Adrenal gland (tissue), 5 donors: ENCODE measurements at regions not wholly inside any gene's neighbourhood (a gene's known extent, or its start where the extent isn't known, plus 50 kb on each side); places are given as distances from the start of the nearest gene placed in this dataset.

Experiments used
- POLR2A ChIP-seq, 2 donors: fragments of 450-650 bp; IDR thresholded peaks; one replicate each; pipeline ENCODE4 v1.6.1; 2017; ENCODE audit warnings: antibody characterized with exemption in 2 of 2, mild to moderate bottlenecking in 2 of 2, moderate library complexity in 1 of 2
- TF ChIP-seq, protein P1 (sequence below), 6 experiments: fragments of 450-650 bp in 4 of 6; fragments of 200-600 bp in 2 of 6; sonication (generic) in 1 of 6; IDR thresholded peaks; 1 replicate in 5 of 6; 2 replicates in 1 of 6; pipeline versions ENCODE4 v1.5.1 to v1.8.0; 2016 to 2021; ENCODE audit warnings: antibody characterized with exemption in 6 of 6, mild to moderate bottlenecking in 2 of 6, moderate library complexity in 1 of 6
- donor health status: DM: no; HTN: no; CAD: no.

DNA sequence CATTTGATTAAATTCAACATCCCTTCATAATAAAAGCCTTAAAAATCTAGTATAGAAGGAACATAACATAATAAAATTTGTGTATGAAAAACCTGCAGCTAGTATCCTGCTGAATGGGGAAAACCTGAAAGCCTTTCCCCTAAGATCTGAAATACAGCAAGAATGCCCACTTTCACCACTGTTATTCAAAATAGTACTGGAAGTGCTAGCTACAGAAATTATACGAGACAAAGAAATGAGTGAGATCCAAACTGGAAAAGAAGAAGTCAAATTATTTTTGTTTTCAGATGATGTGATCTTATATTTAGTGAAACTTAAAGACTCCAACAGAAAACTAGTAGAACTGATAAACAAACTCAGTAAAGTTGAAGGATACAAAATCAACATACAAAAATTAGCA lies 152.9 kb downstream of the RTL3 start:
- TF ChIP-seq, protein P1, sequence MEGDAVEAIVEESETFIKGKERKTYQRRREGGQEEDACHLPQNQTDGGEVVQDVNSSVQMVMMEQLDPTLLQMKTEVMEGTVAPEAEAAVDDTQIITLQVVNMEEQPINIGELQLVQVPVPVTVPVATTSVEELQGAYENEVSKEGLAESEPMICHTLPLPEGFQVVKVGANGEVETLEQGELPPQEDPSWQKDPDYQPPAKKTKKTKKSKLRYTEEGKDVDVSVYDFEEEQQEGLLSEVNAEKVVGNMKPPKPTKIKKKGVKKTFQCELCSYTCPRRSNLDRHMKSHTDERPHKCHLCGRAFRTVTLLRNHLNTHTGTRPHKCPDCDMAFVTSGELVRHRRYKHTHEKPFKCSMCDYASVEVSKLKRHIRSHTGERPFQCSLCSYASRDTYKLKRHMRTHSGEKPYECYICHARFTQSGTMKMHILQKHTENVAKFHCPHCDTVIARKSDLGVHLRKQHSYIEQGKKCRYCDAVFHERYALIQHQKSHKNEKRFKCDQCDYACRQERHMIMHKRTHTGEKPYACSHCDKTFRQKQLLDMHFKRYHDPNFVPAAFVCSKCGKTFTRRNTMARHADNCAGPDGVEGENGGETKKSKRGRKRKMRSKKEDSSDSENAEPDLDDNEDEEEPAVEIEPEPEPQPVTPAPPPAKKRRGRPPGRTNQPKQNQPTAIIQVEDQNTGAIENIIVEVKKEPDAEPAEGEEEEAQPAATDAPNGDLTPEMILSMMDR (IDR thresholded peaks at IDR 0.05): no peak
- TF ChIP-seq POLR2A (IDR thresholded peaks at IDR 0.05): no peak
